HL-60 (cell line): ENCODE measurements at regions not wholly inside any gene's neighbourhood (a gene's known extent, or its start where the extent isn't known, plus 50 kb on each side); places are given as distances from the start of the nearest gene placed in this dataset.

Experiments
- TF ChIP-seq, protein P1 (sequence below): IDR thresholded peaks from one replicate; pipeline ENCODE4 v1.5.1; 2011; ENCODE audit warnings: low read length, control low read depth, inconsistent platforms; ENCODE audit not compliant: insufficient read depth
- TF ChIP-seq, protein P2 (sequence below): IDR thresholded peaks from 2 replicates; pipeline ENCODE4 v1.6.1; 2012; ENCODE audit warnings: low read depth; ENCODE audit not compliant: insufficient replicate concordance

DNA sequence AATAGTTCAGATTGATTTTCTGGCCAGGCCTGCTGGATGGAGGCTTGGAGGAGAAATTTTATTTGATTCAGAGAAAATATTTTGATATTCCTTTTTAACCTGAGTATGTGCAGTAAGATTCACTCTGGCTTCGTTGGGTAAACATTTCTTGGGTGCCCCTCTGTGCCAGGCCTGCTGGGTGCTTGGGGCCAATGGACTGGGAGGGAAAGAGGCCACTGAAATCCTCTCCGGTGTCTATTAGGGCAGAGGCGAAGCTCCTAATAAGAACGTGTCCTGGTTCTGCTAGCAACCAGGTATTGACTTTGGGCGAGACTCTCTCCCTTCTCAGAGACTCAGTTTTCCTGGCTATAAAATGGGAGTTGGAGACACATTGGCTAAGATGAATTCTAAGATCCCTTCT lies 122.5 kb downstream of the CYLD start:
- TF ChIP-seq, protein P1, sequence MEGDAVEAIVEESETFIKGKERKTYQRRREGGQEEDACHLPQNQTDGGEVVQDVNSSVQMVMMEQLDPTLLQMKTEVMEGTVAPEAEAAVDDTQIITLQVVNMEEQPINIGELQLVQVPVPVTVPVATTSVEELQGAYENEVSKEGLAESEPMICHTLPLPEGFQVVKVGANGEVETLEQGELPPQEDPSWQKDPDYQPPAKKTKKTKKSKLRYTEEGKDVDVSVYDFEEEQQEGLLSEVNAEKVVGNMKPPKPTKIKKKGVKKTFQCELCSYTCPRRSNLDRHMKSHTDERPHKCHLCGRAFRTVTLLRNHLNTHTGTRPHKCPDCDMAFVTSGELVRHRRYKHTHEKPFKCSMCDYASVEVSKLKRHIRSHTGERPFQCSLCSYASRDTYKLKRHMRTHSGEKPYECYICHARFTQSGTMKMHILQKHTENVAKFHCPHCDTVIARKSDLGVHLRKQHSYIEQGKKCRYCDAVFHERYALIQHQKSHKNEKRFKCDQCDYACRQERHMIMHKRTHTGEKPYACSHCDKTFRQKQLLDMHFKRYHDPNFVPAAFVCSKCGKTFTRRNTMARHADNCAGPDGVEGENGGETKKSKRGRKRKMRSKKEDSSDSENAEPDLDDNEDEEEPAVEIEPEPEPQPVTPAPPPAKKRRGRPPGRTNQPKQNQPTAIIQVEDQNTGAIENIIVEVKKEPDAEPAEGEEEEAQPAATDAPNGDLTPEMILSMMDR, result no peak
- TF ChIP-seq, protein P2, sequence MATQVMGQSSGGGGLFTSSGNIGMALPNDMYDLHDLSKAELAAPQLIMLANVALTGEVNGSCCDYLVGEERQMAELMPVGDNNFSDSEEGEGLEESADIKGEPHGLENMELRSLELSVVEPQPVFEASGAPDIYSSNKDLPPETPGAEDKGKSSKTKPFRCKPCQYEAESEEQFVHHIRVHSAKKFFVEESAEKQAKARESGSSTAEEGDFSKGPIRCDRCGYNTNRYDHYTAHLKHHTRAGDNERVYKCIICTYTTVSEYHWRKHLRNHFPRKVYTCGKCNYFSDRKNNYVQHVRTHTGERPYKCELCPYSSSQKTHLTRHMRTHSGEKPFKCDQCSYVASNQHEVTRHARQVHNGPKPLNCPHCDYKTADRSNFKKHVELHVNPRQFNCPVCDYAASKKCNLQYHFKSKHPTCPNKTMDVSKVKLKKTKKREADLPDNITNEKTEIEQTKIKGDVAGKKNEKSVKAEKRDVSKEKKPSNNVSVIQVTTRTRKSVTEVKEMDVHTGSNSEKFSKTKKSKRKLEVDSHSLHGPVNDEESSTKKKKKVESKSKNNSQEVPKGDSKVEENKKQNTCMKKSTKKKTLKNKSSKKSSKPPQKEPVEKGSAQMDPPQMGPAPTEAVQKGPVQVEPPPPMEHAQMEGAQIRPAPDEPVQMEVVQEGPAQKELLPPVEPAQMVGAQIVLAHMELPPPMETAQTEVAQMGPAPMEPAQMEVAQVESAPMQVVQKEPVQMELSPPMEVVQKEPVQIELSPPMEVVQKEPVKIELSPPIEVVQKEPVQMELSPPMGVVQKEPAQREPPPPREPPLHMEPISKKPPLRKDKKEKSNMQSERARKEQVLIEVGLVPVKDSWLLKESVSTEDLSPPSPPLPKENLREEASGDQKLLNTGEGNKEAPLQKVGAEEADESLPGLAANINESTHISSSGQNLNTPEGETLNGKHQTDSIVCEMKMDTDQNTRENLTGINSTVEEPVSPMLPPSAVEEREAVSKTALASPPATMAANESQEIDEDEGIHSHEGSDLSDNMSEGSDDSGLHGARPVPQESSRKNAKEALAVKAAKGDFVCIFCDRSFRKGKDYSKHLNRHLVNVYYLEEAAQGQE, result no peak
